DND-41 (cell line): ENCODE measurements at regions not wholly inside any gene's neighbourhood (a gene's known extent, or its start where the extent isn't known, plus 50 kb on each side); places are given as distances from the start of the nearest gene placed in this dataset.

Source experiments
- ATAC-seq: fragments of 200-7000 bp; cut with Tn5 transposase; 3 replicates; pipeline ENCODE4 v1.9.1; 2021; ENCODE audit warnings: low read depth; ENCODE audit not compliant: insufficient read depth
- DNase-seq: peaks from one replicate; pipeline ENCODE4 v3.0.0-alpha.2; 2020
- H2AFZ ChIP-seq: 2 replicates; pipeline ENCODE4 v1.6.0; 2012; ENCODE audit warnings: low read depth, low read length
- H3K27ac ChIP-seq: 2 replicates; pipeline ENCODE4 v1.5.1; 2012; ENCODE audit warnings: low read length, inconsistent platforms
- H3K27me3 ChIP-seq: fragments of 200-600 bp; sonication (generic); 2 replicates; pipeline ENCODE4 v1.6.0; 2012; ENCODE audit warnings: low read length, mild to moderate bottlenecking, inconsistent platforms; ENCODE audit not compliant: insufficient read depth, poor library complexity
- H3K36me3 ChIP-seq: 2 replicates; pipeline ENCODE4 v1.5.1; 2012; ENCODE audit warnings: low read length, inconsistent platforms; ENCODE audit not compliant: insufficient read depth
- H3K4me1 ChIP-seq: 2 replicates; pipeline ENCODE4 v1.5.1; 2012; ENCODE audit warnings: mild to moderate bottlenecking, low read length; ENCODE audit not compliant: insufficient read depth
- H3K4me2 ChIP-seq: 2 replicates; pipeline ENCODE4 v1.6.0; 2012; ENCODE audit warnings: mild to moderate bottlenecking, moderate library complexity, low read length, inconsistent platforms; ENCODE audit not compliant: insufficient read depth
- H3K4me3 ChIP-seq, 2 experiments: fragments of 200-600 bp in 1 of 2; shearing (Covaris generic) in 1 of 2; 2 replicates each; pipeline ENCODE4 v1.5.1; 2012 to 2016; ENCODE audit warnings: inconsistent platforms in 2 of 2, low read length in 2 of 2, mild to moderate bottlenecking in 2 of 2, low read depth in 1 of 2, moderate library complexity in 1 of 2
- H3K79me2 ChIP-seq: 2 replicates; pipeline ENCODE4 v1.6.0; 2012; ENCODE audit warnings: low read length, inconsistent platforms; ENCODE audit not compliant: insufficient read depth
- H3K9ac ChIP-seq: 2 replicates; pipeline ENCODE4 v1.6.0; 2012; ENCODE audit warnings: low read depth, mild to moderate bottlenecking, inconsistent platforms, low read length, moderate library complexity
- H3K9me3 ChIP-seq: 2 replicates; pipeline ENCODE4 v1.5.1; 2012; ENCODE audit warnings: low read length, moderate library complexity, mild to moderate bottlenecking, inconsistent platforms; ENCODE audit not compliant: insufficient read depth, severe bottlenecking
- H4K20me1 ChIP-seq: 2 replicates; pipeline ENCODE4 v1.6.0; 2012; ENCODE audit warnings: low read length; ENCODE audit not compliant: insufficient read depth
- EZH2 ChIP-seq: IDR thresholded peaks from 3 replicates; pipeline ENCODE4 v1.6.1; 2012; ENCODE audit warnings: borderline replicate concordance, low read depth, mild to moderate bottlenecking, moderate library complexity, low read length, inconsistent platforms; ENCODE audit not compliant: severe bottlenecking
- TF ChIP-seq, protein P1 (sequence below): IDR thresholded peaks from 2 replicates; pipeline ENCODE4 v1.5.1; 2012; ENCODE audit warnings: borderline replicate concordance, low read length, moderate library complexity, mild to moderate bottlenecking; ENCODE audit not compliant: poor library complexity, severe bottlenecking; ENCODE audit errors: extremely low read depth

GRCh38 chr2:147061269-147061668 is 783.6 kb upstream of the ACVR2A start:
- DNase-seq (no peak), ATAC-seq (no peak)
- Histone ChIP-seq H3K9ac (no peak overlapping the region), H3K79me2 (no peaks in the 10 kb centered on the region), H4K20me1 (no peaks in the 10 kb centered on the region), H3K27me3 (no peaks in the 10 kb centered on the region), H3K27ac (no peak overlapping the region), H3K36me3 (no peaks in the 10 kb centered on the region), H3K4me2 (no peak overlapping the region), H3K4me1 (no peaks in the 10 kb centered on the region), H3K4me3 (no peak overlapping the region), H2AFZ (no peak overlapping the region), H3K9me3 (no peaks in the 10 kb centered on the region)
- TF ChIP-seq, protein P1, sequence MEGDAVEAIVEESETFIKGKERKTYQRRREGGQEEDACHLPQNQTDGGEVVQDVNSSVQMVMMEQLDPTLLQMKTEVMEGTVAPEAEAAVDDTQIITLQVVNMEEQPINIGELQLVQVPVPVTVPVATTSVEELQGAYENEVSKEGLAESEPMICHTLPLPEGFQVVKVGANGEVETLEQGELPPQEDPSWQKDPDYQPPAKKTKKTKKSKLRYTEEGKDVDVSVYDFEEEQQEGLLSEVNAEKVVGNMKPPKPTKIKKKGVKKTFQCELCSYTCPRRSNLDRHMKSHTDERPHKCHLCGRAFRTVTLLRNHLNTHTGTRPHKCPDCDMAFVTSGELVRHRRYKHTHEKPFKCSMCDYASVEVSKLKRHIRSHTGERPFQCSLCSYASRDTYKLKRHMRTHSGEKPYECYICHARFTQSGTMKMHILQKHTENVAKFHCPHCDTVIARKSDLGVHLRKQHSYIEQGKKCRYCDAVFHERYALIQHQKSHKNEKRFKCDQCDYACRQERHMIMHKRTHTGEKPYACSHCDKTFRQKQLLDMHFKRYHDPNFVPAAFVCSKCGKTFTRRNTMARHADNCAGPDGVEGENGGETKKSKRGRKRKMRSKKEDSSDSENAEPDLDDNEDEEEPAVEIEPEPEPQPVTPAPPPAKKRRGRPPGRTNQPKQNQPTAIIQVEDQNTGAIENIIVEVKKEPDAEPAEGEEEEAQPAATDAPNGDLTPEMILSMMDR = no peak
- no peak for TF ChIP-seq EZH2

DNA sequence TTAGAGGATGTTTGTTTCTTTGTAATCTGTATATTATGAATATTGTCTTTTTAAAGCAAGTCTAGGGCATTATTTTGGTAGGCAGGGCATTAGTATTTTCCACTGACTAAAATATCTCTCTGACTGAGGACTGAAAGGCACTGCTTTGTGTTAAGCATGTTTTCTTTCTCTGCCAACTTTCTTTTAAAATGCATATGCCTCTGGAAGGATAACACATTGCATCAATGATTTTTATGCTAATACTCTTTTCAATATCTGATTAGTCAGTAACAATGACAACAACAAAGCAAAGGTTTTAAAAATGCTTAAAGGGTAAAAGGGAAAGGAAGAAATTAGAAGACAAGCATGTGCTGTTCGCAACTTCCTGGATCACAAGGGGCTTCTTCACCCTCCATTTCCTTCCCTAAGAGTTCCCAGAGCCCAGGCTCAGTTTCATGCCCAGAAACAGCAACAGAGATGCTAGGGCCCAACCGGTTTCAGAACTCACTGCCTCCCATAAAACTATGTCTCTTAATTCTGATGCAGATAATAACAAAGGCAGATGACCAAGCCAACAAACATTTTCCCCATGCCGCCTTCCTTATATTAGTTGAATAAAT is 786.8 kb upstream of the ACVR2A start:
- H3K27me3 ChIP-seq = no peaks in the 10 kb centered on the region
- no peak for DNase-seq
- no peak for TF ChIP-seq EZH2
- TF ChIP-seq, protein P1 = no peak
- H3K79me2 ChIP-seq = no peaks in the 10 kb centered on the region
- H3K4me3 ChIP-seq = no peak overlapping the region
- no peak overlapping the region for H3K27ac ChIP-seq
- H3K36me3 ChIP-seq = no peaks in the 10 kb centered on the region
- ATAC-seq = no peak
- H3K4me2 ChIP-seq = no peak overlapping the region
- no peaks in the 10 kb centered on the region for H4K20me1 ChIP-seq
- H2AFZ ChIP-seq = no peak overlapping the region
- no peaks in the 10 kb centered on the region for H3K4me1 ChIP-seq
- H3K9ac ChIP-seq = no peak overlapping the region
- no peaks in the 10 kb centered on the region for H3K9me3 ChIP-seq

DNA sequence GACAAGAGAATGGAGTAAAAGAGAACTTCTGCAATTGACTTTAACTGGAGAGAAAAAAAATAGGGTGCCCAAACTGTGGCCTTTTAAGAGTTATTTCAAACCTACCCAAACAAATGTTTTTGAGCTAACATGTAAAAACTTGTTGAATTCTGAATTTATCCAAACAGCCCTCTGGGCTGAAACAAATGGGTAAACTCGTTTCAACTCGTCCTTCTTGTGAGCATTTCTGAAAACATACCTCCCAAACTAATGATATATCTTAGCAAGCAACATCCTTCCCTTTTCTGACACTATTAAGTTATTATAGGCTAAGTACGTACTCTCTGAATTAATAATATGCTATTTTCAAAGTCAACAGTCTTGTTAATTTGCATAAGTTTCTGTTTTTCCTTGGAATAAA is 793.0 kb upstream of the ACVR2A start:
- Histone ChIP-seq H3K9me3 (no peaks in the 10 kb centered on the region), H3K27me3 (no peaks in the 10 kb centered on the region), H3K36me3 (no peaks in the 10 kb centered on the region), H2AFZ (no peak overlapping the region), H3K79me2 (no peaks in the 10 kb centered on the region), H3K9ac (no peak overlapping the region), H4K20me1 (no peaks in the 10 kb centered on the region), H3K4me3 (no peak overlapping the region), H3K27ac (no peak overlapping the region), H3K4me1 (no peaks in the 10 kb centered on the region), H3K4me2 (no peak overlapping the region)
- ATAC-seq (no peak), DNase-seq (no peak)
- TF ChIP-seq EZH2 = no peak
- TF ChIP-seq, protein P1 = no peak
